Stomach (tissue), 4 donors: ENCODE measurements at regions not wholly inside any gene's neighbourhood (a gene's known extent, or its start where the extent isn't known, plus 50 kb on each side); places are given as distances from the start of the nearest gene placed in this dataset.

Experiments
- CTCF ChIP-seq, 7 experiments: fragments of 450-650 bp in 4 of 7; fragments of 200-600 bp in 3 of 7; sonication (generic) in 3 of 7; IDR thresholded peaks; one replicate each; pipeline ENCODE4 v1.5.1; 2016 to 2019; ENCODE audit warnings: antibody characterized with exemption in 7 of 7, control low read depth in 2 of 7, mild to moderate bottlenecking in 1 of 7
- POLR2A ChIP-seq, 4 donors: fragments of 450-650 bp; IDR thresholded peaks; one replicate each; pipeline ENCODE4 v1.6.1; 2016; ENCODE audit warnings: antibody characterized with exemption in 4 of 4, control low read depth in 2 of 4, mild to moderate bottlenecking in 1 of 4, moderate library complexity in 1 of 4

DNA sequence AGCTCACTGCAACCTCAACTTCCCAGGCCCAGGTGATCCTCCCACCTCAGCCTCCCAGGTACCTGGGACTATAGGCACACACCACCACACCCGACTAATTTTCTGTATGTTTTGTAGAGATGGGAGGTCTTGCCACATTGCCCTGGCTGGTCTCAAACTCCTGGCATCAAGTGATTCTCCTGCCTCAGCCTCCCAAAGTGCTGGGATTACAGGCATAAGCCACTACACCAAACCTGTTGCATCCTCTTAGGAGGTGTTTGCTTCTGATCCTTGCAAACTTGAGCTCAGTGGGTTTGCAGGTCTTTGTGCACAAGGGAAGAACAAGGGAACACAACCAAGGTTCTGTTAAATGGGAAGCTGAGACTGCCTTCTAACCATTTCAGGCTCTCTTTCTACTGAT lies 184.6 kb downstream of the ARHGAP12 start:
- no peak for TF ChIP-seq CTCF (IDR thresholded peaks at IDR 0.05)
- no peak for TF ChIP-seq POLR2A (IDR thresholded peaks at IDR 0.05)
